HG03045 (cell line): ENCODE measurements at regions not wholly inside any gene's neighbourhood (a gene's known extent, or its start where the extent isn't known, plus 50 kb on each side); places are given as distances from the start of the nearest gene placed in this dataset.

Experiments used
- ATAC-seq: cut with Tn5 transposase; IDR thresholded peaks from one replicate; pipeline ENCODE4 v1.9.1; 2021; ENCODE audit warnings: mild to moderate bottlenecking, moderate library complexity; ENCODE audit not compliant: unreplicated experiment

- ATAC-seq: no peak
Observed at GRCh38 chr2:12928197-12928774, 211.6 kb downstream of the TRIB2 start.

GRCh38 chr2:12928775-12929401 lies 212.2 kb downstream of the TRIB2 start:
- ATAC-seq: no peak

- ATAC-seq: no peak
Observed at GRCh38 chr2:12929758-12930157, 213.0 kb downstream of the TRIB2 start.

GRCh38 chr2:12930391-12930790 lies 213.7 kb downstream of the TRIB2 start:
- no peak for ATAC-seq

- ATAC-seq: no peak
Observed at GRCh38 chr2:12931186-12931844, 214.6 kb downstream of the TRIB2 start.

GRCh38 chr2:12932192-12932591 lies 215.5 kb downstream of the TRIB2 start:
- ATAC-seq: no peak

GRCh38 chr2:12934146-12934756 lies 217.5 kb downstream of the TRIB2 start:
- ATAC-seq: no peak

GRCh38 chr2:12935222-12935621 lies 218.5 kb downstream of the TRIB2 start:
- no peak for ATAC-seq

- no peak for ATAC-seq
Observed at GRCh38 chr2:12935796-12936195, 219.1 kb downstream of the TRIB2 start.

GRCh38 chr2:12941203-12941602 lies 224.5 kb downstream of the TRIB2 start:
- ATAC-seq: no peak

- no peak for ATAC-seq
Observed at GRCh38 chr2:12948231-12948960, 231.7 kb downstream of the TRIB2 start.

- ATAC-seq: peak; percentile 75
Observed at GRCh38 chr2:12948961-12949353, 232.2 kb downstream of the TRIB2 start.

GRCh38 chr2:12949406-12949805 lies 232.7 kb downstream of the TRIB2 start:
- ATAC-seq: no peak

- no peak for ATAC-seq
Observed at GRCh38 chr2:12950174-12950573, 233.4 kb downstream of the TRIB2 start.

- no peak for ATAC-seq
Observed at GRCh38 chr2:12950957-12951656, 234.4 kb downstream of the TRIB2 start.

GRCh38 chr2:12951657-12951973 lies 234.9 kb downstream of the TRIB2 start:
- ATAC-seq: no peak

- ATAC-seq: no peak
Observed at GRCh38 chr2:12953596-12953995, 236.9 kb downstream of the TRIB2 start.

- ATAC-seq: no peak
Observed at GRCh38 chr2:12955864-12956263, 239.1 kb downstream of the TRIB2 start.

GRCh38 chr2:12957251-12957650 lies 240.5 kb downstream of the TRIB2 start:
- no peak for ATAC-seq

- no peak for ATAC-seq
Observed at GRCh38 chr2:12959935-12960334, 243.2 kb downstream of the TRIB2 start.

- ATAC-seq: no peak
Observed at GRCh38 chr2:12960671-12961070, 243.9 kb downstream of the TRIB2 start.
